IMR-90 (cell line): ENCODE measurements at regions not wholly inside any gene's neighbourhood (a gene's known extent, or its start where the extent isn't known, plus 50 kb on each side); places are given as distances from the start of the nearest gene placed in this dataset.
A peak's percentile ranks its signal among the peaks of the same experiment; 100 is the strongest.

Source experiments
- ATAC-seq: fragments of 200-7000 bp; cut with Tn5 transposase; 2 replicates; pipeline ENCODE4 v1.9.1; 2020; ENCODE audit warnings: low read depth, mild to moderate bottlenecking, moderate library complexity
- BruUV-seq: library from RNA; stranded (reverse); fragments of 400-500 nt; replicated peaks from 2 replicates; lab custom pipeline; 2021; lab: Mats Ljungman, UMichigan
- CTCF ChIA-PET: fragments of 300-600 bp; formaldehyde crosslinking; extraction: SDS; loops from one replicate; lab custom pipeline; 2021; ENCODE audit warnings: antibody characterized with exemption; lab: Yijun Ruan, JAX
- POLR2A ChIA-PET: fragments of 300-600 bp; sonication (Branson Sonifier 250); formaldehyde crosslinking; loops from one replicate; lab custom pipeline; 2022; ENCODE audit warnings: antibody characterized with exemption; ENCODE audit not compliant: unreplicated experiment; lab: Charles Lee
- DNase-seq: peaks from one replicate; pipeline ENCODE4 v3.0.0; 2013
- H2AFZ ChIP-seq: replicated peaks from 2 replicates; pipeline ENCODE3; 2013; ENCODE audit warnings: low read length, mild to moderate bottlenecking; ENCODE audit not compliant: poor library complexity
- H2AK5ac ChIP-seq: 2 replicates; pipeline ENCODE4 v1.6.1; 2013; ENCODE audit warnings: low read depth, low read length, inconsistent platforms
- H2AK9ac ChIP-seq: replicated peaks from 2 replicates; pipeline ENCODE3; 2013; ENCODE audit warnings: mild to moderate bottlenecking, low read depth, low read length, moderate library complexity; ENCODE audit not compliant: poor library complexity
- H2BK120ac ChIP-seq: 2 replicates; pipeline ENCODE4 v1.6.1; 2013; ENCODE audit warnings: low read depth, low read length, inconsistent platforms
- H2BK15ac ChIP-seq: 3 replicates; pipeline ENCODE4 v1.6.1; 2013; ENCODE audit warnings: low read depth, low read length, inconsistent platforms
- H2BK20ac ChIP-seq: 2 replicates; pipeline ENCODE4 v1.6.1; 2013; ENCODE audit warnings: low read depth, mild to moderate bottlenecking, inconsistent platforms, low read length, moderate library complexity
- H2BK5ac ChIP-seq: 2 replicates; pipeline ENCODE4 v1.6.1; 2013; ENCODE audit warnings: mild to moderate bottlenecking, low read depth, low read length, inconsistent platforms; ENCODE audit not compliant: poor library complexity, severe bottlenecking
- H3K14ac ChIP-seq: replicated peaks from 2 replicates; pipeline ENCODE4 v1.6.1; 2013; ENCODE audit warnings: low read depth, low read length, inconsistent platforms
- H3K18ac ChIP-seq: 2 replicates; pipeline ENCODE4 v1.6.1; 2013; ENCODE audit warnings: low read depth, low read length, control low read depth
- H3K23ac ChIP-seq: 2 replicates; pipeline ENCODE4 v1.6.1; 2013; ENCODE audit warnings: low read depth, low read length, inconsistent platforms
- H3K27ac ChIP-seq: 2 replicates; pipeline ENCODE4 v1.5.1; 2013; ENCODE audit warnings: mild to moderate bottlenecking, control low read depth, low read length; ENCODE audit not compliant: insufficient read depth
- H3K27me3 ChIP-seq: 2 replicates; pipeline ENCODE4 v1.6.1; 2013; ENCODE audit warnings: low read length; ENCODE audit not compliant: control insufficient read depth, insufficient read depth
- H3K36me3 ChIP-seq: 2 replicates; pipeline ENCODE4 v1.6.1; 2013; ENCODE audit warnings: low read length, mixed read lengths; ENCODE audit not compliant: control insufficient read depth, insufficient read depth
- H3K4ac ChIP-seq: 2 replicates; pipeline ENCODE4 v1.6.1; 2013; ENCODE audit warnings: low read depth, low read length, inconsistent platforms
- H3K4me1 ChIP-seq: 2 replicates; pipeline ENCODE4 v1.6.1; 2013; ENCODE audit warnings: low read length, mixed read lengths; ENCODE audit not compliant: control insufficient read depth, insufficient read depth
- H3K4me2 ChIP-seq: 2 replicates; pipeline ENCODE4 v1.6.1; 2013; ENCODE audit warnings: low read depth, mild to moderate bottlenecking, control low read depth, low read length, moderate library complexity
- H3K4me3 ChIP-seq: 2 replicates; pipeline ENCODE4 v1.5.1; 2013; ENCODE audit warnings: low read depth, mild to moderate bottlenecking, control low read depth, low read length, moderate library complexity; ENCODE audit not compliant: insufficient read depth
- H3K56ac ChIP-seq: 2 replicates; pipeline ENCODE4 v1.6.1; 2013; ENCODE audit warnings: low read length, inconsistent platforms; ENCODE audit not compliant: insufficient read depth; ENCODE audit errors: extremely low read depth
- H3K79me1 ChIP-seq, 2 experiments: 2 replicates each; pipeline ENCODE4 v1.6.1; 2013; ENCODE audit warnings: low read length in 2 of 2, inconsistent platforms in 1 of 2, low read depth in 1 of 2
- H3K9ac ChIP-seq: 2 replicates; pipeline ENCODE4 v1.6.1; 2013; ENCODE audit warnings: low read depth, low read length, control low read depth
- H3K9me1 ChIP-seq: 2 replicates; pipeline ENCODE4 v1.6.1; 2013; ENCODE audit warnings: low read length, inconsistent platforms; ENCODE audit not compliant: insufficient read depth
- H3K9me3 ChIP-seq: 2 replicates; pipeline ENCODE4 v1.6.1; 2013; ENCODE audit warnings: low read length; ENCODE audit not compliant: control insufficient read depth, insufficient read depth
- H4K20me1 ChIP-seq: 2 replicates; pipeline ENCODE4 v1.6.1; 2013; ENCODE audit warnings: low read length, inconsistent platforms; ENCODE audit not compliant: insufficient read depth
- H4K5ac ChIP-seq: 2 replicates; pipeline ENCODE4 v1.6.1; 2013; ENCODE audit warnings: mild to moderate bottlenecking, low read depth, low read length, control low read depth
- H4K8ac ChIP-seq, 2 experiments: 2 replicates each; pipeline ENCODE4 v1.6.1; 2013; ENCODE audit warnings: low read depth in 2 of 2, low read length in 2 of 2, control low read depth in 1 of 2, inconsistent platforms in 1 of 2
- H4K91ac ChIP-seq: 2 replicates; pipeline ENCODE4 v1.6.1; 2013; ENCODE audit warnings: low read depth, low read length, inconsistent platforms; ENCODE audit not compliant: insufficient read depth
- FOS ChIP-seq: fragments of 150-350 bp; IDR thresholded peaks from 2 replicates; pipeline ENCODE4 v1.6.1; 2016; ENCODE audit warnings: low read depth, low read length
- MAFK ChIP-seq: IDR thresholded peaks from 2 replicates; pipeline ENCODE4 v1.6.1; 2012; ENCODE audit warnings: low read depth, low read length, improper control_type of control experiment
- WGBS, 2 experiments: methylation state at CpG; one replicate each; pipeline versions ENCODE4 v1.1.5 to v1.1.7; 2013; ENCODE audit warnings: missing lambda C conversion rate in 2 of 2; ENCODE audit not compliant: insufficient read length in 1 of 2; ENCODE audit errors: extremely low coverage in 2 of 2; 5-methylcytosine and 5-hydroxymethylcytosine counted together
- dilution Hi-C: fragments of 300-500 bp; cut with HindIII; formaldehyde crosslinking; loops from one replicate; pipeline ENCODE4 v1.14.3; 2018; ENCODE audit warnings: low sequenced_read_pairs; ENCODE audit not compliant: unreplicated experiment
- in situ Hi-C: fragments of 300-500 bp; cut with MboI; formaldehyde crosslinking; loops from 3 replicates; pipeline ENCODE4 v1.14.3; 2019; ENCODE audit warnings: low sequenced_read_pairs, inconsistent platforms, mixed read lengths
- intact Hi-C: fragments of 100-400 bp; cut with micrococcal nuclease; formaldehyde crosslinking; loops from 2 replicates; pipeline ENCODE4 v1.10.0; 2022

GRCh38 chr11:110011595-110011994 lies 81.6 kb upstream of the ZC3H12C start:
- Histone ChIP-seq H2AK5ac (no peak overlapping the region), H3K56ac (no peak overlapping the region), H2BK15ac (no peak overlapping the region), H4K20me1 (no peaks in the 10 kb centered on the region), H2BK20ac (no peak overlapping the region), H3K9me3 (peaks cover 3% of the 10 kb centered on the region; the same call in 1 of the 2 replicates), H2AFZ (no peak overlapping the region), H3K4me1 (no peaks in the 10 kb centered on the region), H3K27me3 (no peaks in the 10 kb centered on the region), H4K5ac (no peak overlapping the region), H2BK5ac (no peak overlapping the region), H3K9ac (no peak overlapping the region), H4K91ac (no peak overlapping the region), H3K79me1 (no peaks in the 10 kb centered on the region), H2AK9ac (no peak overlapping the region), H3K18ac (no peak overlapping the region), H2BK120ac (no peak overlapping the region), H3K36me3 (no peaks in the 10 kb centered on the region), H3K4ac (no peak overlapping the region), H3K23ac (no peak overlapping the region), H3K4me2 (no peak overlapping the region), H4K8ac (no peak overlapping the region), H3K9me1 (no peaks in the 10 kb centered on the region), H3K27ac (no peak overlapping the region), H3K14ac (no peak overlapping the region), H3K4me3 (no peak overlapping the region)
- WGBS, 2 experiments, result no CpG with 5 or more reads among the region's 1 CpG
- BruUV-seq, result no TSS peak
- dilution Hi-C loops, result no loop called here
- in situ Hi-C loops, result no loop called here
- POLR2A ChIA-PET, result no interaction called here
- DNase-seq, result no peak
- no peak for ATAC-seq
- CTCF ChIA-PET, result interaction anchor here (0.6 to 0.7 kb wide), 2 partner anchors 12 to 114 kb away, joined by 3 to 4 read pairs; no protein-coding TSS in a partner anchor
- intact Hi-C loops, result no loop called here
- peak; percentile 76 for TF ChIP-seq MAFK
- TF ChIP-seq FOS, result no peak
